Neural cell (in vitro differentiated cells): ENCODE measurements at regions not wholly inside any gene's neighbourhood (a gene's known extent, or its start where the extent isn't known, plus 50 kb on each side); places are given as distances from the start of the nearest gene placed in this dataset.

ENCODE experiments used
- TF ChIP-seq, protein P1 (sequence below): fragments of 450-650 bp; IDR thresholded peaks from 2 replicates; pipeline ENCODE4 v1.5.1; 2014; ENCODE audit warnings: antibody characterized with exemption, mild to moderate bottlenecking, moderate library complexity; ENCODE audit not compliant: poor library complexity, severe bottlenecking
- TF ChIP-seq, protein P2 (sequence below): IDR thresholded peaks from 2 replicates; pipeline ENCODE4 v1.6.1; 2012; ENCODE audit warnings: borderline replicate concordance

GRCh38 chr1:193348091-193348768, 161.8 kb upstream of the B3GALT2 start:
- TF ChIP-seq, protein P1, sequence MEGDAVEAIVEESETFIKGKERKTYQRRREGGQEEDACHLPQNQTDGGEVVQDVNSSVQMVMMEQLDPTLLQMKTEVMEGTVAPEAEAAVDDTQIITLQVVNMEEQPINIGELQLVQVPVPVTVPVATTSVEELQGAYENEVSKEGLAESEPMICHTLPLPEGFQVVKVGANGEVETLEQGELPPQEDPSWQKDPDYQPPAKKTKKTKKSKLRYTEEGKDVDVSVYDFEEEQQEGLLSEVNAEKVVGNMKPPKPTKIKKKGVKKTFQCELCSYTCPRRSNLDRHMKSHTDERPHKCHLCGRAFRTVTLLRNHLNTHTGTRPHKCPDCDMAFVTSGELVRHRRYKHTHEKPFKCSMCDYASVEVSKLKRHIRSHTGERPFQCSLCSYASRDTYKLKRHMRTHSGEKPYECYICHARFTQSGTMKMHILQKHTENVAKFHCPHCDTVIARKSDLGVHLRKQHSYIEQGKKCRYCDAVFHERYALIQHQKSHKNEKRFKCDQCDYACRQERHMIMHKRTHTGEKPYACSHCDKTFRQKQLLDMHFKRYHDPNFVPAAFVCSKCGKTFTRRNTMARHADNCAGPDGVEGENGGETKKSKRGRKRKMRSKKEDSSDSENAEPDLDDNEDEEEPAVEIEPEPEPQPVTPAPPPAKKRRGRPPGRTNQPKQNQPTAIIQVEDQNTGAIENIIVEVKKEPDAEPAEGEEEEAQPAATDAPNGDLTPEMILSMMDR: no peak
- TF ChIP-seq, protein P2, sequence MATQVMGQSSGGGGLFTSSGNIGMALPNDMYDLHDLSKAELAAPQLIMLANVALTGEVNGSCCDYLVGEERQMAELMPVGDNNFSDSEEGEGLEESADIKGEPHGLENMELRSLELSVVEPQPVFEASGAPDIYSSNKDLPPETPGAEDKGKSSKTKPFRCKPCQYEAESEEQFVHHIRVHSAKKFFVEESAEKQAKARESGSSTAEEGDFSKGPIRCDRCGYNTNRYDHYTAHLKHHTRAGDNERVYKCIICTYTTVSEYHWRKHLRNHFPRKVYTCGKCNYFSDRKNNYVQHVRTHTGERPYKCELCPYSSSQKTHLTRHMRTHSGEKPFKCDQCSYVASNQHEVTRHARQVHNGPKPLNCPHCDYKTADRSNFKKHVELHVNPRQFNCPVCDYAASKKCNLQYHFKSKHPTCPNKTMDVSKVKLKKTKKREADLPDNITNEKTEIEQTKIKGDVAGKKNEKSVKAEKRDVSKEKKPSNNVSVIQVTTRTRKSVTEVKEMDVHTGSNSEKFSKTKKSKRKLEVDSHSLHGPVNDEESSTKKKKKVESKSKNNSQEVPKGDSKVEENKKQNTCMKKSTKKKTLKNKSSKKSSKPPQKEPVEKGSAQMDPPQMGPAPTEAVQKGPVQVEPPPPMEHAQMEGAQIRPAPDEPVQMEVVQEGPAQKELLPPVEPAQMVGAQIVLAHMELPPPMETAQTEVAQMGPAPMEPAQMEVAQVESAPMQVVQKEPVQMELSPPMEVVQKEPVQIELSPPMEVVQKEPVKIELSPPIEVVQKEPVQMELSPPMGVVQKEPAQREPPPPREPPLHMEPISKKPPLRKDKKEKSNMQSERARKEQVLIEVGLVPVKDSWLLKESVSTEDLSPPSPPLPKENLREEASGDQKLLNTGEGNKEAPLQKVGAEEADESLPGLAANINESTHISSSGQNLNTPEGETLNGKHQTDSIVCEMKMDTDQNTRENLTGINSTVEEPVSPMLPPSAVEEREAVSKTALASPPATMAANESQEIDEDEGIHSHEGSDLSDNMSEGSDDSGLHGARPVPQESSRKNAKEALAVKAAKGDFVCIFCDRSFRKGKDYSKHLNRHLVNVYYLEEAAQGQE: no peak
